Left ventricle myocardium inferior (tissue), 1 donor: ENCODE measurements at regions not wholly inside any gene's neighbourhood (a gene's known extent, or its start where the extent isn't known, plus 50 kb on each side); places are given as distances from the start of the nearest gene placed in this dataset.

Source experiments
- DNase-seq: peaks from one replicate; pipeline ENCODE4 v3.0.0-alpha.2; 2020
- H3K27ac ChIP-seq: fragments of 200-600 bp; replicated peaks from 2 replicates; pipeline ENCODE4 v1.8.0; 2021
- H3K27me3 ChIP-seq: fragments of 200-600 bp; 2 replicates; pipeline ENCODE4 v1.8.0; 2021; ENCODE audit warnings: low read depth
- H3K36me3 ChIP-seq: fragments of 200-600 bp; 2 replicates; pipeline ENCODE4 v1.8.0; 2021
- H3K4me1 ChIP-seq: fragments of 200-600 bp; 2 replicates; pipeline ENCODE4 v1.8.0; 2021
- H3K4me3 ChIP-seq: fragments of 200-600 bp; 2 replicates; pipeline ENCODE4 v1.8.0; 2021; ENCODE audit warnings: mild to moderate bottlenecking, moderate library complexity
- H3K9me3 ChIP-seq: fragments of 200-600 bp; replicated peaks from 2 replicates; pipeline ENCODE4 v1.8.0; 2021
- CTCF ChIP-seq: fragments of 200-600 bp; IDR thresholded peaks from 2 replicates; pipeline ENCODE4 v1.8.0; 2021; ENCODE audit warnings: antibody characterized with exemption, mild to moderate bottlenecking, borderline replicate concordance
- intact Hi-C: fragments of 100-400 bp; cut with micrococcal nuclease; formaldehyde crosslinking; loops from one replicate; pipeline ENCODE4 v1.11.0; 2022
- donor health status: DM: no; HTN: yes; CAD: no; lungs with severe emphysema.

GRCh38 chr4:66974665-66975064 lies 570.6 kb downstream of the CENPC start:
- no peaks in the 10 kb centered on the region for H3K9me3 ChIP-seq
- H3K4me3 ChIP-seq: no peak overlapping the region
- TF ChIP-seq CTCF: no peak
- H3K27ac ChIP-seq: no peak overlapping the region
- no peaks in the 10 kb centered on the region for H3K36me3 ChIP-seq
- DNase-seq: no peak
- H3K4me1 ChIP-seq: no peaks in the 10 kb centered on the region
- intact Hi-C loops: no loop called here
- no peaks in the 10 kb centered on the region for H3K27me3 ChIP-seq

GRCh38 chr4:66972087-66972486 lies 573.2 kb downstream of the CENPC start:
- H3K4me1 ChIP-seq: no peaks in the 10 kb centered on the region
- H3K27ac ChIP-seq: no peak overlapping the region
- no peak overlapping the region for H3K4me3 ChIP-seq
- intact Hi-C loops: no loop called here
- TF ChIP-seq CTCF: no peak
- no peaks in the 10 kb centered on the region for H3K9me3 ChIP-seq
- no peaks in the 10 kb centered on the region for H3K36me3 ChIP-seq
- DNase-seq: no peak
- no peaks in the 10 kb centered on the region for H3K27me3 ChIP-seq

- no peak for TF ChIP-seq CTCF
- H3K9me3 ChIP-seq: no peaks in the 10 kb centered on the region
- no peak overlapping the region for H3K27ac ChIP-seq
- H3K4me1 ChIP-seq: no peaks in the 10 kb centered on the region
- H3K4me3 ChIP-seq: no peak overlapping the region
- H3K27me3 ChIP-seq: no peaks in the 10 kb centered on the region
- H3K36me3 ChIP-seq: no peaks in the 10 kb centered on the region
- DNase-seq: no peak
- intact Hi-C loops: no loop called here
These were observed 580.8 kb downstream of the CENPC start for GRCh38 chr4:66964467-66964866.

- intact Hi-C loops: no loop called here
- no peaks in the 10 kb centered on the region for H3K36me3 ChIP-seq
- no peak overlapping the region for H3K27ac ChIP-seq
- H3K4me1 ChIP-seq: no peaks in the 10 kb centered on the region
- no peak for TF ChIP-seq CTCF
- no peaks in the 10 kb centered on the region for H3K9me3 ChIP-seq
- H3K4me3 ChIP-seq: no peak overlapping the region
- DNase-seq: no peak
- no peaks in the 10 kb centered on the region for H3K27me3 ChIP-seq
These were observed 582.2 kb downstream of the CENPC start for GRCh38 chr4:66963084-66963483.

GRCh38 chr4:66959207-66959606 lies 586.1 kb downstream of the CENPC start:
- no peak for DNase-seq
- no peaks in the 10 kb centered on the region for H3K27me3 ChIP-seq
- intact Hi-C loops: no loop called here
- H3K36me3 ChIP-seq: no peaks in the 10 kb centered on the region
- H3K4me1 ChIP-seq: no peaks in the 10 kb centered on the region
- no peak for TF ChIP-seq CTCF
- H3K4me3 ChIP-seq: no peak overlapping the region
- no peaks in the 10 kb centered on the region for H3K9me3 ChIP-seq
- no peak overlapping the region for H3K27ac ChIP-seq

- H3K4me3 ChIP-seq: no peak overlapping the region
- H3K4me1 ChIP-seq: no peaks in the 10 kb centered on the region
- H3K27ac ChIP-seq: no peak overlapping the region
- intact Hi-C loops: no loop called here
- no peak for DNase-seq
- H3K9me3 ChIP-seq: peaks cover 2% of the 10 kb centered on the region
- no peaks in the 10 kb centered on the region for H3K36me3 ChIP-seq
- no peaks in the 10 kb centered on the region for H3K27me3 ChIP-seq
- TF ChIP-seq CTCF: no peak
These were observed 588.5 kb downstream of the CENPC start for GRCh38 chr4:66956852-66957251.
